ENCODE measurements at regions not wholly inside any gene's neighbourhood (a gene's known extent, or its start where the extent isn't known, plus 50 kb on each side); places are given as distances from the start of the nearest gene placed in this dataset.

DNA sequence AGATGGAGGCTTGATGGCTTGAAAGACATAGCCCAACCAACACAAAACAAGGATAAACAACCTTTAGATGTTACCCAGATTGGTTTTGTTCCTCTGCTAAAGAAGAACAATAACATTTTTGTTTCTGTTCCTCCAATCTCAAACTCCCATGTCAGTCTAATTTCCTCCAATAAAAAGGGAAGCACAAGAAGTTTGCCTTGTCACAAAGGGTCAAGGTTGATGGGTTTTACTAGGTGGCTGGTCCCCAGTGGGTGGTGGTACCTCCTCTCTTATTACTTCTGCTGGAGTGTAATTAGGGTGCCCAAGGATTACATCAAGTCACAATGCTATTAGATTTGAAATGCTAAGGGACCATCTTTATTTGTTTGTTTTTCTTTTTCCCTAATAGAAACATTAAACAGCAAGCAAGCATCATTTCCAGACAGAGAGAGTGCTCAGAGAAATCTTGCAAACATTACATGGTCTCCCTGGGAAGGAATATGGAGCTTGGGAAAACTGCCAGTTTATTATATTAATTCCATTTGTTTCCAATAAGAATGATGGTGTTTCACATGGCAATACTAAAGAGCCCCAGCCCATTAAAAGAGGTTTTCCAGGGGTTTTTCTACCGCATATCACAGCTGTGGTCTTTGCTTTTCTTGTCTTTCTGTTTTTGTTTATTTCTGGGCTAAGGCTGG, 78.3 kb upstream of the AOAH start:
- DNase-seq: no peak

DNA sequence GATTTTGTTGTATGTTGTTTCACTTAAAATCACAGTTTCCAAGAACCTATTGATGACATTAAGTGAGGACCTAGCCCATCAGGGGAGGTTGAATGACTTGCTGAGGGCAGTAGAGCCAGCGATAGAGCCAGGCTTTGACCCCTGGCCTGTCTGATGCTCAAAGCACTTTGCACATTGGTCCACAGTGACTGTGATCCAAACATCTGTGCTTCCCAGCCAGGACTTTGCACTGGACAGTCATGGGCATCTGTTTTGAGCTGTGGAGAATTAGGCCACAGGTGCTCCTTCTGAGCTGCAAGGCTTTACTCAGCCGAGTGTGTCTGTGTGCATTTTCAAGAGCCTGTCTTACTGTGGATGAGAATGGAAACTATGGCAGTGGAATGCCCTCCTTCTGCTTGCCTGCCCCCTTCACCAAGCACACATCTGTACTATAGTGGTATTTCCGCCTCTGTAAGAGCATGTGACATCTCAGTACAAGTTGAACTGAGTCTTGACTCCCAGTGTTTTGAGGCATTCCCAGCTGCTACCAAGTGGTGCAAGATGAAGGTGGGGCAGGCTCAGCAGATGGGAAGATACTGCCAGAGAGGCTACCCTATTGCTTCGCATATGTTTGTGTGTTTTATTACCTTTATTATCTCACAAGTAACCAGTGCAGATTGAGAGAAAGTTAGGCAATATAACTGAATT, 72.7 kb upstream of the AOAH start:
- DNase-seq: no peak

DNA sequence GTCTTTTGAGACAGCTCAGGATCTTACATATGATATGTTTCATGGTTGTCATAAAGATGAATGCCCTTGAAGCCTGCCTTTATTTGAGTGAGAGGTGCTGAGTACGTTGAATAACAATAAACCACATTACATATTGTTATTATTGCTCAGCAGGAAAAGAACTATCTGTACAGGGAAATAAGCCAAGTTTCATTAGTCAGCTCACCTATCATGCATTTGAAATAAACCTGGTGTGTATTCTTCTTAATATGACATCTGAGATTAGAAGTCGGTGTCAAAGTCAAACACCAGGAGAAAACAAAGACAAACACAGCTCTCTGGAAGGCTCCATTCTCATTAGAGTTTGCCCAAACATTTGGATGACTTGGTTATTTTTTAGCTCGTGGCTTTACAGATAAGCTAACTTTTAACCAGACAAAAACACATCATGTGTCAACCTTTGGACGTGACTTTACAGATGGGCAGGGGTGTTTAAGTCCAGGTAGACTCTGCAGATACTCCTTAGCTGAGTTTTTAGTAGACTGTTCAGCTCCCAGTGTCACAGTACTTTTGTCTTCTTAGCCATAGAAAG, 71.2 kb upstream of the AOAH start:
- DNase-seq: no peak

DNA sequence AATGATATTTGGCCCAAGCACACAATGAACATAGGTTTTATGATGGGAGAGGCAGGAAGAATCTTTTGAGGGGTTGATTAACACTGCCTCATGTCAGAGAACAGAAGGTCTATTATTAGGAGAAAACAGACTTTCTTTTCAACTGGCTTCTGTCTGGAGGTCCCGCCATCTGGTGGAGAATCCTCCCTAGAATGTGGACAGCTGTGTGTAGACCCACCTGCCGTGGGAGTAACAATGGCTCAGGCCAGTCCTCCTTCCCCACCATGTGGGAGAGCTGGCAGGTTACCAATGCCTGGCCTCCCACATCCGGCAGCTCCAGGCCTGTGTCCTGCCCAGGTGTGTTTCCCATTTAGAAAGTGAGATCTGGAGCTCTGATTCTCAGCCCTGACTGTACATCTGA, 70.4 kb upstream of the AOAH start:
- no peak for DNase-seq

DNA sequence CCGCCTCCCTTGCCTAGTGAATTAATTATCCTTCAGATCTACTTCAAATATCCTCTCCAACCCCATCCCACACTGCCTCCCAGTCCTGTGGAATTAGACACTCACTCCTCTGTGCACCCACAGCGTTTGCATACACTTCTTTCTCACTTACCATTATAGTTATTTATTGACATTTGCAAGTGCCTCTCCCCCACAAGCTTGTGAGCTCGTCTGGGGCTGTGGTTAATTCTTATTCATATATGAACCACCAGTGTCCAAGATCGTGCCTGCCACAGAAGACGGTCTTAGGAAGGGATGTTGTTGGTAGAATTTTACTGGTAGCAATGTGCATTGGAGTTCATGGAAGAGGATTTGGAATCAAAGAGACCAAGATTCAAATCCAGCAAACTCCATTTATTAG, 68.1 kb upstream of the AOAH start:
- no peak for DNase-seq

DNA sequence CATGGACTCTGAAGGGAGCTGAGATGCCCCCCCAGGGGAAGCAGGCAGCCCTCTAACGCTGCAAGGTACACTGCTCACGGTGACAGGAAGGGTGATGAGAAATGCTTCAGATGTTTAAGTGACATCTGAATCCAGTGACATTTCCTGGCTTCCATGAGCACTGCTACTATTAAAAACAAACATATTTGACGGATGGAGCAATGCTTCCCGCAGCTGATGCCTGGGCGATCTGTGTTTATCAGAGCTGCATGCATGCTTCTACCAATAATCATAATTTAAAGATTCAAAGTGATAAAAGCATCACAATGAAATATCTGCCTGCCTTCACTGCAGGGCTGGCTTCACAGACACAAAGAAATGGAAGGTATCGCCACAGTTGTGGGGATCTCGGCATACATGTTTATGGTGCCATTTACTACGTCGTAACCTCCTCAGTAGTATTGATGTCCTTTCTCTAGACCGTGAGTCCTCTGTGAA, 66.1 kb upstream of the AOAH start:
- DNase-seq: no peak

DNA sequence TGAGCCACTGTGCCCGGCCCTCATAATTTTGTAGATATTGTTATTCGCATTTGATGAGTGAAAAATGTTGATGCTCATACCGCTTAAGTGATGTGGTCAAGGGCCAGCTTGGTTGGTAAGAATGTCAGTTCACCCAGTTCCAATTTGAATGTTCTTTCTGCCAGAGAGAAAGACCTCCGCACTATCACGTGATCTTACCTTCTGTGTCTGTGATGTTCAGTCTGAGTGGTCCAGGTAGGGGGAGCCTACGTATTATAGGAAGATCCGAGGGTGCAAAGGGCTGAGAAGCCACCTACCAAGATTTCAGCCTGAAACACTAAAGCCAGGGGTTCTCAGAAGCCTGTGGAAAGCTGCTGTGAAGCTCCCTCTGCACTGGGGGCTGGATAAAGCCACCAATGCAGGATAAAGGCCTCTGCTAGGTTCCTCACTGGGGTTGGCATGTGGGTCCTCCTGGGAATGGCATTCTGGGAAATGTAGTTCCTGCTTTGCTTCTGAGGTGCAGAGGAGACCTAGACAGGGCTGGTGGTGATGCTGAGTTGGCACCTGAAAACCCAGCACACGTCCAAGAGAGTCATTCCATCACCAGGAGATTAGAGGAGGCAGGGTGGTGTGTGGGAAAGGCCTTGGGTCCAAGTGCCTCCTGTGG, 64.7 kb upstream of the AOAH start:
- no peak for DNase-seq

DNA sequence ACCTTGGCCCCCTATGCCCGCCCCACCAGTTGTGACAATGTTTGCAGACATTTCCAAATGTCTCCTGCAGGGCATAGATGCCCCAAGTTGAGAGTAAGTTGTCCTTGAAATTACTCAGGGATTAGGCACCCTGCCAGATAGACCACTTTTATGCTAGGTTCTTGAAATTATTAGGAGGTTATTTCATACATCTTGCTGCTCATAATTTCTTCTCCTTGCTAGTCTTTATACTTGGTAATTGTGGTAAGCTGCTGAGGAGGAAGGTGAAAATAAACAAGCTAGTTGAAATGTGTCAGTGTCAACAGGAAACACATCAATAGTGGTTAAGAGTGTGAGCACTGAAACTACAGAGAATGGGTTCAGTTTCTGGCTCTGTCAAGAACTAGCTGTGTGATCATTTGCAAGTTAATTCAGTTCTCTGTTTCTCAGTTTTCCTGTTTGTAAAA, 63.7 kb upstream of the AOAH start:
- no peak for DNase-seq

DNA sequence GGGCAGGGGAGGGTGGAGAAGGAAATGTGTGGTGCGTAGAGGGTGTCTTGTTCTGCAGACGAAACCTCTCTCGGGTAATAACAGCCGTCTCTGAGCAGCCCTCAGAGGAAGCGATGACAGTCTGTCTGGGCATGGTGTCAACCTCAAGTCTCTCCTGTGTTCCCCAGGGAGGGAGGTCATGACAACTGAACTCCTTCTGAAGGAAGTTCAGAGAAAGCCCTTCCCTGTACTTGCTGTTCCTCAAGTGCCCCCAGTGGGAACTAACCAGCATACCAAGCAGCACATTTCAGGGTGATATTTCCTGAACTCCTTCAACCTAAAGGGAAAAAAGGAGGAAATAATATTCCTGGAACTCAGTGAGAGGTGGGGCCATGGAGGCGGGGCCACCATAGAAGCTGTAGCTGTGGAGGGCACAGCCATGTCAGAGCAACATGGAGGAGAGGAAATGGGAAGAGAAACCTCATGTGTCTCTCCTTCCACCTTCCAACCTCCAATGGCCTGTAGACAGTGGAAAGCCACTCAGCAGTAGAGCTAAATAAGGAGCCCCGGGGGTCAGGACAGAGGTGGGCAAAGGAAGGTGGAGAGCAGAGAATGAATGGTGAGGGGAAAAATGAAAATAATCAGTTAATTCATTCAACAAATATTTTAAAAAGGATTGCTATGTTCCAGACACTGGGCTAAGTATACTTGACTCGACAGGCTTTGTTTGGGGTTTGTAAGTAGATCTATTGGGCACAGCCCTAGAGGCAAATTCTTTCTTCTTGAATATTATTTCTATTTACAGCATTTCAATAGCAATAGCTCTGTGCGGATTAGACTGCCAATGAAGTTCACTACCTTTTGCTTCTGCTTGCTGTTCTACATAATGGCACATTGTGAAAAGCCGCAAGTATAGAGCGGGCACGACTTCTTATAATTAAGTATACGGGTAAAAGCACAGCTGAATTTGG, 61.0 kb upstream of the AOAH start:
- DNase-seq: peak; percentile 78

DNA sequence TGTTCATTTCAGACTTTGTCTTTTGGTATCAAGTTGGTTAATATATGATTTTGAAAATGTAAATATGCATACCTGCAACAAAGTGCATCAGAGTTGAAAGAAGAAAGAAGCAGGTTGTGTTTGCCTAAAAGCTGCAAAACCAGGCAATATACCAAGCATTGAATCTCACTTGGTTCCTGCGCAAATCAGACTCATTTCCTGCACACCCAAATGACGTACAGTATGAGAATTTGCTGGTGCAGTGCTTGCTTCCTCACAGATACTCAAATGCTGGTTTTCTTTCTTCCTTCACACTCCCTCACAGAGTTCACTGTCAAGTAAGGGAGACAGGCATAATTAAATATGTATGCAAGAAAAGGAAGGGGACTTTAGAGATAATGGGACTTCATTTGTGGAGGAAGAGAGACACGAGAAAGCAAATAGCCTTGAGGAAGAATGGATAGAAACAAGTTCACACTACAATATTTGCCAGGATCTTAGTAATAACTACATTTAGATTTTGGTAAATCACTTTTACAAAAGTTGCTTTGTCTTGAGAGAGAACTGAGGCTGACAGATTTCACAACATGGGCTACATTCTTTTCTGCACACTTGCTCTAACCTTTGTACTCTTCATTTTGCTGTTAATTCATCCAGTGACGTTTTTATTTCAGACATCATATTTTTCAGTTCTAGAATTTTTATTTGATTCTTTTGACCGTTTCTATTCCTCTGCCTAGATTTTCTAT, 56.9 kb upstream of the AOAH start:
- no peak for DNase-seq

DNA sequence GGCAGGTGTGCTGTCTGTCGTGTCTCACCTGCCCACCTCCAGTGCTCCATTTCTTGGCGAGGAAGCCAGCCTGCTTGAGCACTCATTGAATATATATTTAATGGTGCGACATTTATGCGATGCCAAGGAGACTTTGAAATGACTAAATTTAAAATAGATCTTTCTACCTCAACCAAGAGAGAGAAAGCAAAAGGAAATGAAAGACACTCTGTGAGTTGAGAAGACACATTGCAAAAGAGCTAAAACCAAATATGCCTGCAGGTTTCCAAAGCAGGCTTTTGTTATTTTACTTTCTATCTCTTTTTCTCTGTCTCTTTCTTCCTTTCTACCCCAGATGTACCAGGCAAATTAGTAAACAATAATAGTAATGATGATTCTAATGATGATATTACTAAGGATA, 53.6 kb upstream of the AOAH start:
- DNase-seq: no peak

DNA sequence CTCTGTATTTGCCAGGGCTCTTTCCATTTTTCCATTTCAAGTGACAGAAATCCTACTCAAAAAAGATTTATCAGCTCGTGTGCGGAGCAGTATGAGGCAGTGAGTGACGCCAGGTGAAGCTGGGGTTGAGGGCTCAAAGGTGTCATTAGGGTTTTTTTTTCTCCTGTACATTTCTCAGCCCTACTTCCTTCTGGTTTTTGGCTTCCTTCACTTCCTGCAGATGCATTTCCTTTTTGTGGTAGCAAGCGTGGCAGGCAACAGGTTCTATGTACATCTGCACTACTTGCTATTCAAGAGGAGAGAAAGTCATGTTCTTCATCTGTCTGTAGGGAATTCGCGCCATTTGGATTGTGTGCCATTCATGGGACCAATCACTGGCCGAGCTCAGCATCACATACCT, 52.8 kb upstream of the AOAH start:
- no peak for DNase-seq

DNA sequence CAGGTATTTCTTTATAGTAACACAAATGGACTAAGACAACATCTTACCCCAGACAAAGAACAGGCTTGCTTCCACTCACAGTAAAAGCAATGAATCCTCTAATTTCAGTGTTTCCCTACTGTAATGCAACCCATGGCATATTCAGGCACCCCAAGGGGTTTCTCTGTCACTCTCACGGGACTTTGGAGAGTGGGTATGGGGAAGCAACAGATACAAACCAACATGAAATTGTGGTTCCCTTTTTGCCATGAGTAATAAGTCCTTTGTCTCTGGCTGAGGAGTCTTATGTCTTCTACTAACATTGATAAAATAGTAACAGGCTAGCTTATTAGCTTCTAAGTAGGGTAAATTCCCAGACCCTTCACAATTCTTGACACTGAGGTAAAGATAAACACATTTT, 51.4 kb upstream of the AOAH start:
- no peak for DNase-seq

DNA sequence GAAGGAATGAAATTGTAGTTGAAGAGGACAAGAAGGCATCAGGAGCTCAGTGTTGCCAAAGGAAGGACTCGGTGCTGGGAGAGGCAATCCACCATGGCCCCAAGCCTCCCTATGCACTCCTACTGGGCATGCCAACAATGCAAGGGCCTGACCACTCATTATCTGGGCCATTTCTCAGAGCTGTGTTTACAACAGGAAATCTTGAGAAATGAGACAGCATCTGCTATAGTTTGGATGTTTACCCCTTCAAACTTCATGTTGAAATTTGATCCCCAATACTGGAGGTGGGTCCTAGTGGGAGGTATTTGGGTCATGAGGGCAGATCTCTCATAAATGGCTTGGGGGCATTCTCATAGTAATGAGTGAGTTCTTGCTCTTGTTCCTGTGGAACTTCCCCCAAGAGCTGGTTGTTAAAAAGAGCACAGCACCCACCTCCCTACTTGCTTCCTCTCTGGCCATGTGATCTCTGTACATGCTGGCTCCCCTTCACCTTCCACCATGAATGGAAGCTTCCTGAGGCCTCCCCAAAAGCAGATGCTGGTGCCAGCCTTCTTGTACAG, 50.8 kb upstream of the AOAH start:
- no peak for DNase-seq
